Stimulated activated naive CD8-positive, alpha-beta T cell treated with anti-CD3 and anti-CD28 coated beads, Interleukin-15, Interleukin-2, amounts not matched to agents 100 ng/mL and 50 ng/mL, for 24 hours (primary cell): ENCODE measurements at regions not wholly inside any gene's neighbourhood (a gene's known extent, or its start where the extent isn't known, plus 50 kb on each side); places are given as distances from the start of the nearest gene placed in this dataset.

Source experiments
- H3K27ac Mint-ChIP-seq: one replicate; pipeline ENCODE4 v1.8.0; 2021; ENCODE audit warnings: mild to moderate bottlenecking, mixed read lengths
- H3K27me3 Mint-ChIP-seq: one replicate; pipeline ENCODE4 v1.8.0; 2021; ENCODE audit warnings: mixed read lengths
- H3K36me3 Mint-ChIP-seq: one replicate; pipeline ENCODE4 v1.8.0; 2021; ENCODE audit warnings: low read depth, mixed read lengths
- H3K4me1 Mint-ChIP-seq: one replicate; pipeline ENCODE4 v1.8.0; 2021; ENCODE audit warnings: low read depth, mixed read lengths
- H3K4me3 Mint-ChIP-seq: one replicate; pipeline ENCODE4 v1.8.0; 2021; ENCODE audit warnings: mild to moderate bottlenecking, mixed read lengths
- H3K9me3 Mint-ChIP-seq: one replicate; pipeline ENCODE4 v1.8.0; 2021; ENCODE audit warnings: mixed read lengths

DNA sequence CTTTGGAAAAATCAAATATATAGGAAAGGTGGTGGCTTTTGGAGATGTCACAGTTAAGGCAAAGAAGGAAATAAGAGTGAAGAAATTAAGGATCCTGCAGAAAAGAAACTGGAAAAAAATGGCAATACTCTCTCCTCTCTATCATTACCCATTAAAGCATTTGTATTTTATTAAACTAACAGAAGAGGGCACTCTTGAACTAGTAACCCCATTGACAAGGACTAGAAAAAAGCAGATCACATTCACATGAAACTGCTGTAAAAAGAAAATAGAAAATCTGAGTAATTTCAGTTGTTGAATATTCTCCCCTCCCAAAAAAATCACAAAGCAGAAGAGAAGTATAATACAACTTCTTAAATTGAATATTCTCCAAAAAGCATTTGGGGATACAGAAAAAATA lies 104.1 kb upstream of the SLC35B3 start:
- Mint-ChIP-seq H3K4me3 (no peak overlapping the region), H3K27me3 (no peaks in the 10 kb centered on the region), H3K27ac (no peak overlapping the region), H3K36me3 (no peaks in the 10 kb centered on the region), H3K9me3 (peaks cover 33% of the 10 kb centered on the region), H3K4me1 (no peaks in the 10 kb centered on the region)

DNA sequence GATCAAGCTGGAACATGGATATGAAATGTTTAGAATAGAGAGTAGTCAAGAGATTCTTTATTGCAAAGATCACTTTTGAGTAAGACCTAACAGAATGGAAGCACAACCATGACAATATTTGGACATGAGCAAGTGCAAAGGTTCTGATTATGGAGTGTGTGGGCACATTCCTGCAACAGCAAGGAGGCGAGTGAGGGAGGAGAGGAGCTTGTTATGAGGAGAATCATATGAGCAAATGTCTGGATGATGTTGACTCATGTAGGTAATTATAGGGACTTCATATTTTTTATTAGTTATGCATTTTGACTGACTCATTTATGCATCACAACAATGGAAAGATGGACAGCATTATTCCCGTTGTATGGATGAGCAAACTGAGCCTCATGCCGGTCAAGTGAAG lies 100.8 kb upstream of the SLC35B3 start:
- H3K27ac Mint-ChIP-seq = no peak overlapping the region
- H3K27me3 Mint-ChIP-seq = no peaks in the 10 kb centered on the region
- peaks cover 26% of the 10 kb centered on the region for H3K9me3 Mint-ChIP-seq
- H3K4me3 Mint-ChIP-seq = no peak overlapping the region
- no peaks in the 10 kb centered on the region for H3K4me1 Mint-ChIP-seq
- no peaks in the 10 kb centered on the region for H3K36me3 Mint-ChIP-seq

DNA sequence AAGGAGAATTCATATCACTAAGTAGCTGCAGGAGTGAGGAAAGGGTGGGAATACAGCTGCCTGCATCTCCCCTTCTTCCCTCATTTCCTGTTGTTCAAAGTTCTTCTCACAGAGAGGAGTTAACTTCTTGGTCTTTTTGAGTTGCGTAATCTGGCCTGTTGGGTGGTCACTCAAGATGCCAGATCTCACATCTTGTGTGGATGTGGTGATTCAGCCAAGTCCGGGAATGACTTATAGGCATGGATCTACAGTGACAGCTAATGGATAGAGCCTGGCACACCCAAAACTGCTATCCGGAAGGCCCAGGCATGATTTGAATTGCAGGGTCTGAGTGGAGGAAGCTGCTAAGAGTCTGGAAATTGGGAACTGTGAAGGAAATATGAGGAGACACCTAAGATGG lies 100.2 kb upstream of the SLC35B3 start:
- Mint-ChIP-seq H3K9me3 (peaks cover 22% of the 10 kb centered on the region), H3K4me1 (no peaks in the 10 kb centered on the region), H3K27me3 (no peaks in the 10 kb centered on the region), H3K4me3 (no peak overlapping the region), H3K27ac (no peak overlapping the region), H3K36me3 (no peaks in the 10 kb centered on the region)

DNA sequence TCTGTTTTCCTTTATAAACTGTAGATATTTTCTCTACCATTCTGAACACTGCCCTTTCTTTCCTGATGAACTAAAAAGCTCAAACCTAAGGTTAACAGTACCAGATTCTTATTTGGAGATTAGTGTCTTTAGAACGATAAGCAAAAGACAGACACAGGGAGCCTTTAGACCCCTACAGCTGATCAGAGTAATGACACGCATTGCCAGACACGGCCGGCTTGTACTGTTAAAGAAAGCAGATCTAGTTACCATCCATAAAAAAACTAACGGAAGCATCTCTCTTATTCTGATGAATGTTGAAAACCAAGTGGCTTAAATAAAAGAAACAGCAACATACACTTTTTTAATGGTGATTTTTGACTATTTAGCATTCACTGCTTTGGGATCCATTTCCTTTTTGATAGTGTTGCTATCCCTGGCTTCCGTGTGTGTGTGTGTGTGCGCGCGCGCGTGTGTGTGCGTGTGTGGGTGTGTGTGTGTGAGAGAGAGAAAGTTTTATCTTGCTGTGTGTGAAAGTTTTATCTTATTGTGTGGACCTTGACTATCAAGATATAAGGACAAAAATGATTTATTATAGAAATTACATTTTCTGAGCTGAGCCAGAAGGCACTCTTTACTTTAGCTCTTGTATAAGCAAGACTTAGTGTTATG lies 95.6 kb upstream of the SLC35B3 start:
- no peaks in the 10 kb centered on the region for H3K4me1 Mint-ChIP-seq
- peaks cover under 1% of the 10 kb centered on the region for H3K9me3 Mint-ChIP-seq

DNA sequence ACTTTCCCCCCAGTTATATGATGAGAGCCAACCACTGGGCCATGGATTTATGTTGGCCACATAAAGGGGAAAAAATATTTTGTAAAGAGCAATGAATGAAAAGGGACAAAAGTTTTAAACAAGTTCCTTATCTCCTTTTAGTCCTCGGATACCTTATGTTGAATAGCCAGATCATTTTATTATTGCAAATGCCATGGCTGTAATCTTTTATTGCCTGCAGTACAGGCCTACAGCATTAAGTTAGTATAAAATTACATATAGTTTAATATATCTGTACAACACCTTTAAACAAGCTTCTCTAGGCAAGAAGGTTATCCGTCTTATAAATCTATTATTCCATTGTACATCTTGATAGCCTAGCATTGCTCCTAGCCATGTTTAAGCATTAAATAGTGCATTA lies 93.9 kb upstream of the SLC35B3 start:
- Mint-ChIP-seq H3K4me3 (no peak overlapping the region), H3K36me3 (no peaks in the 10 kb centered on the region), H3K4me1 (no peaks in the 10 kb centered on the region), H3K27me3 (no peaks in the 10 kb centered on the region), H3K27ac (no peak overlapping the region), H3K9me3 (no peaks in the 10 kb centered on the region)

More for the DNA sequence above, 95.6 kb upstream of the SLC35B3 start:
- no peak overlapping the region for H3K27ac Mint-ChIP-seq
- no peaks in the 10 kb centered on the region for H3K36me3 Mint-ChIP-seq
- H3K27me3 Mint-ChIP-seq = no peaks in the 10 kb centered on the region
- no peak overlapping the region for H3K4me3 Mint-ChIP-seq

DNA sequence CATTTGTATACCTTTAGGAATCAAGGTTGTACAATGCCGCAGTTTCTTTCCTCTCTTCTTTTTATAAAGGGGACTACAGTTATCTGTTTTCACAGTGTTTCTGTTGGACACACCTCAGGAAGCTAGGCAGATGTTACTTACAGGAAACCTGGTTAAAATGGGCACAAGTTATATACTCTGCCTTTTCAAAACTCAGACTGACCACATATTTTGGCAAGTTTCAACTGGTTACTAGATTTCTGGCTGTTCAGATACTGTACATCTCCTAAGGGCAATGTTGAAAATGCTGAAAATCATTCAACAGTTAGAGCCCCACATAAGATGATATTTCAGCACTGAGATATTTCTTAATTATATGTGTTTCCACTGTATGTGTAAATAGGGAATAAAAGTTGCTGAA lies 92.5 kb upstream of the SLC35B3 start:
- Mint-ChIP-seq H3K36me3 (no peaks in the 10 kb centered on the region), H3K27ac (no peak overlapping the region), H3K27me3 (no peaks in the 10 kb centered on the region), H3K9me3 (peaks cover 1% of the 10 kb centered on the region), H3K4me3 (no peak overlapping the region), H3K4me1 (no peaks in the 10 kb centered on the region)

DNA sequence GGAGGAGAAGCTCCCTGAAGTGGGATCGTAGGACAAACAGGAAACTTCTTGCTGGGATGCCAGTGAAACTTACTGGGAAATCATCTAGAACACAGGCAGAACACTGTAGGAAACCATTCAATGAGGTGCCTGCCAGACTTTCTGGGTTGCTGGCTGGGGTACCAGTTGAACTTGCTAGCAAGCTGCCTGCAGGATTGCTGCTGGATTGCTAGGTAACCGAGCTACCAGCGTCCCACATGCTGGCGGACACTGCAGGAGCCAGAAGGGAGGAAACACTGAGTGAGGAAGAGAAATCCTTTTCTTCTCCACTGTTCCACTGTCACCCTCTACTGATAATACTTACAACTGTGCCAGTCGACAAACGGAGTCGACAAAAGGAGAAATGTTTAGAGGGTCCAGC lies 91.3 kb upstream of the SLC35B3 start:
- Mint-ChIP-seq H3K4me1 (no peaks in the 10 kb centered on the region), H3K9me3 (peaks cover 9% of the 10 kb centered on the region), H3K4me3 (no peak overlapping the region), H3K27me3 (no peaks in the 10 kb centered on the region), H3K27ac (no peak overlapping the region), H3K36me3 (no peaks in the 10 kb centered on the region)

DNA sequence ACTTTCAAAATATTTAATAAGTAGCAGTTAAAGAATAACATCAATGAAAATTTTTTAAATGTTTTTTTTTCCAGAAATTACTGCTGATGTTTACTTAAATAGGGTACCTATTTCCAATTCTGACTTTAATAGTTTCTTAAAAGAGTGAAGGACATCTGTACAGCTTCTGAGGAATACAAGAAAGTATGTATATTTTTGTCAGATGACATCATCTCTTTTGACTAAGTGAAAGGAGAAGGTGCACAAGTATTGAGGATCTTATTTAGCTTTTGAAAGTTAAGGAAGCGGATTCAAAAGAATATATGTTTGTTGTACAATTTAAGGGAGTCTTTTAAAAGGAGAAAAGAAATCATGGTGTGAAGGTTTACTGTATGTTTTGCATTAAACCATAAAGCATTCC lies 90.0 kb upstream of the SLC35B3 start:
- no peak overlapping the region for H3K4me3 Mint-ChIP-seq
- no peaks in the 10 kb centered on the region for H3K27me3 Mint-ChIP-seq
- H3K9me3 Mint-ChIP-seq = peaks cover 11% of the 10 kb centered on the region
- no peaks in the 10 kb centered on the region for H3K4me1 Mint-ChIP-seq
- no peaks in the 10 kb centered on the region for H3K36me3 Mint-ChIP-seq
- H3K27ac Mint-ChIP-seq = no peak overlapping the region

DNA sequence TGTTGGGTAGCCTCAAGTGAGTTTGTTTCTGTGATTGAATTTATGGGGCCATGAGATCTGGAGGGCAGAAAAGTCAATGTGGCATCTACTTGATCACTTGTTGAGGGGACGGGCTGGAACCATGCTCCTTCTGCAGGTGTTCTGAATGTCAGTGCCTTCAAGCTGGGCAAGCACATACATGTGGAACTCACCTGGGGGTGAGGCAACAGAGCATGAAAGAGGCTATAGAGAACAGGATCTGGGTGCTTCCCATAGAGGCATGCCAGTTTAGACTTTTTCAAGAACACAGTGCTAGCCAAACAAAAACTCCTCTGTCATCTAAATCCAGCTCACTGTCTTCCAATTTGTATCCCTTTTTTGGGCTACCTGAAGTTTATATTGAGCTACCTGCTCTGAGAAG lies 77.8 kb upstream of the SLC35B3 start:
- H3K36me3 Mint-ChIP-seq = no peaks in the 10 kb centered on the region
- H3K27me3 Mint-ChIP-seq = peaks cover 11% of the 10 kb centered on the region
- H3K9me3 Mint-ChIP-seq = no peaks in the 10 kb centered on the region
- H3K27ac Mint-ChIP-seq = no peak overlapping the region
- no peaks in the 10 kb centered on the region for H3K4me1 Mint-ChIP-seq
- H3K4me3 Mint-ChIP-seq = no peak overlapping the region

DNA sequence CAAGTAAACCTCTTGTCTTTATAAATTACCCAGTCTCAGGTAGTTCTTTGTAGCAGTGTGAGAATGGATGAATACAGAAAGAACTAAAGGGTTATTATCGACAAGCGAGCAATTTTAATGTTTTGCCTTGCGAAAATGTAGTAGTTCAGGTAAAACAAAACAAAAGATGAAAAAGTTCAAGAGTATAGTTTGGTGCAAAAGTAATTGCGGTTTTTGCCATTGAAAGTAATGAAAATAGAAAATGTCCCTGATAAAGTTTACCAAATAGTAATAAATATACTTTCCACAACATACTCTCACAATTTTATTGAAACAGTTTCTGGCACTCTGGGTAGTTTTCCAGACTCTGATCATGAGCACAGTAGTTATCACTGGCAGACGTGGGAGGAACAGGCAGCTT lies 71.9 kb upstream of the SLC35B3 start:
- H3K36me3 Mint-ChIP-seq = no peaks in the 10 kb centered on the region
- no peaks in the 10 kb centered on the region for H3K27me3 Mint-ChIP-seq
- H3K9me3 Mint-ChIP-seq = no peaks in the 10 kb centered on the region
- no peak overlapping the region for H3K4me3 Mint-ChIP-seq
- no peaks in the 10 kb centered on the region for H3K4me1 Mint-ChIP-seq
- no peak overlapping the region for H3K27ac Mint-ChIP-seq

DNA sequence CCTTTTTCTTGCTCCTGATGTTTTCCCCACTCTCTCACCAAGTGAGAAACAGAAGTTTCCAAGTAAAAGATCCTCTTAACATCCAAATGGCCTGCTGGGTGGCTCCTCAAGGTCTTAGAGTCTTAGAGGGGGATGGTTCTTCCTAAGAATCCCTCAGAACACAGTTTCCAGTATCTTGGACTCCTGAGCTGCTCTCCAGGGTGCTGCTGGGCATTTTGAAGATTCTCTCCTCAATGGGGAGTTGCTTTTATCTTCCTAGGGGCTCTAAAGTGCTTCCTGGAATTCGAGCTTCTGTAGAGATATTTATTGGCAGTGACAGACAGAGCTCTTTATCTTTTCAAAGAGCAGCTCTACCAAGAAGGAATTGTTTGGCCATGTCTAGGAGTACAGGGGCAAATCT lies 70.8 kb upstream of the SLC35B3 start:
- no peak overlapping the region for H3K27ac Mint-ChIP-seq

DNA sequence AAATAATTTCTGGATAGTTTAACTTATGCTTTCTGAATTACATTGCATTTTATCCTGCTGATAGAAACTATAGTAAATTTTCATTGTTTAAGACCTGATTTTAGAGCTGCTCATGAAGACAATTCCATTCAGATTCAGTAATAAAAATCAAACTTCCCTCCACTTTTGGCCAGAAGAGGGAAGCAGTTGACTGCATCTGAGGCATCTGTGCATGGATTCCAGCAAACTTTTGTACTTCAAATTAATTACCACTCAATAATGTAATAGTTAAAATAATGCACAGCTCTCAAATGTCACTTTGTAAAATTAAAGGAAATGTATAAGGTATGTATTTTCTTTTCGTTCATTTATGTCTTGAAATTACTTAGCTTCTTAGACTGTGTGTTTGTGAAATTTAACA lies 64.2 kb upstream of the SLC35B3 start:
- no peaks in the 10 kb centered on the region for H3K9me3 Mint-ChIP-seq
- H3K27me3 Mint-ChIP-seq = no peaks in the 10 kb centered on the region
- H3K27ac Mint-ChIP-seq = no peak overlapping the region
- H3K36me3 Mint-ChIP-seq = no peaks in the 10 kb centered on the region
- no peak overlapping the region for H3K4me3 Mint-ChIP-seq
- no peaks in the 10 kb centered on the region for H3K4me1 Mint-ChIP-seq

More for the DNA sequence above, 70.8 kb upstream of the SLC35B3 start:
- H3K4me3 Mint-ChIP-seq = no peak overlapping the region
- no peaks in the 10 kb centered on the region for H3K27me3 Mint-ChIP-seq
- no peaks in the 10 kb centered on the region for H3K36me3 Mint-ChIP-seq
- no peaks in the 10 kb centered on the region for H3K4me1 Mint-ChIP-seq
- H3K9me3 Mint-ChIP-seq = no peaks in the 10 kb centered on the region

DNA sequence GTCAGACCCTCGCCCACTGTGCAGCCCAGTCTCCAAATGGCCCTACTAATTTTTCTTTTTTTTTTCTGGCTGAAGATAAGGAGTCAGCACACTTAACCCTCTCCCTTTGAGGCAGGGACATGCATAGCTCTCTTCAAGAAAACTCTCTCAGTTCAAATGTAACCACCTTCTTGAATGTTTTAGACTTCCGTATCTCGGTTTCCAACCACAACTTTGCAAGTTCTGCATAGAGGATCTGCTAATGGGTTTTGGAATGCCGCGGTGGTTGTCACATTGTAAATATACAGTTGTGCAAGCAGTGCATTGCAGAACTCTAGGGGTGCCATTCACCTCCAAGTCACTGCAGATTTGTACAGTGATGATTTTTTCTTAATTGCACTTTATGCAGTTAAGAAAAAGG lies 59.4 kb upstream of the SLC35B3 start:
- Mint-ChIP-seq H3K9me3 (no peaks in the 10 kb centered on the region), H3K4me3 (no peak overlapping the region), H3K36me3 (no peaks in the 10 kb centered on the region), H3K4me1 (no peaks in the 10 kb centered on the region), H3K27me3 (no peaks in the 10 kb centered on the region), H3K27ac (no peak overlapping the region)

DNA sequence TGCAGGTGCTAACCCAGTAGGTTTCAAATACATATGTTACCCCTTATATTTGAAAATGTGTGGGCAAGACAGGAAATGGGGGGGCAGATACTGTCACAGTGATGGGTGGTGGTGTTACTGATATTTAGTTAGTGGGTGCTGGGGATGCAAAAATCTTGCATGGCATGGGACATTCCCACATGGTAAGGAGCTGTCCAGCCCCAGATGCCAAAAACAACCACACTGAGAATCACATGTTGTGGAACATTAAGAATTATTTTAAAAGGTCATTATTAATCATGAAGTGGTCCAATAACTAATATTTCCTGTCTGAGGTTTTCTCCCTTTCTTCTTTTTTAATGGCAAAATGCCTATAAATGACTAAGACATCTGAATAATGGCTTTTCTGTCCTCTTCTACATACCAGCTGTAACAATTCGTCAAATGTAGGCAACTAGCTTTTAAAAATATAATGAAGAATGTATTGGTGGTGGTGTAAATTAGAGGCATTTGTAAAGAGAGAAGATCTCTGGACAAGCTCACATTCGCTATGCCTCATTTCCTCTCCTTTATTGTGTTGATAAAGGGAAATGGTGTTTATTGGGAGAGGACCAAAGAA lies 57.3 kb upstream of the SLC35B3 start:
- Mint-ChIP-seq H3K4me1 (no peaks in the 10 kb centered on the region), H3K4me3 (no peak overlapping the region), H3K36me3 (no peaks in the 10 kb centered on the region), H3K9me3 (no peaks in the 10 kb centered on the region), H3K27ac (no peak overlapping the region), H3K27me3 (no peaks in the 10 kb centered on the region)
